ENCODE measurements at regions not wholly inside any gene's neighbourhood (a gene's known extent, or its start where the extent isn't known, plus 50 kb on each side); places are given as distances from the start of the nearest gene placed in this dataset.
A peak's percentile ranks its signal among the peaks of the same experiment; 100 is the strongest.

- in situ Hi-C loops (cut with HindIII; ENCODE audit: low pct_unique_long_range_greater_than_20kb, low sequenced_read_pairs) = no loop called here
- no peak for DNase-seq (ENCODE audit: low read depth, low spot score)
Measured at GRCh38 chr10:131702531-131703356, 198.1 kb upstream of the PPP2R2D start.

GRCh38 chr10:131703541-131703940 lies 197.3 kb upstream of the PPP2R2D start:
- in situ Hi-C loops (cut with HindIII; ENCODE audit: low pct_unique_long_range_greater_than_20kb, low sequenced_read_pairs) = no loop called here
- no peak for DNase-seq (ENCODE audit: low read depth, low spot score)

- in situ Hi-C loops (cut with HindIII; ENCODE audit: low pct_unique_long_range_greater_than_20kb, low sequenced_read_pairs) = no loop called here
Measured at GRCh38 chr10:131703941-131704340, 196.9 kb upstream of the PPP2R2D start.

GRCh38 chr10:131706476-131706875 lies 194.3 kb upstream of the PPP2R2D start:
- no peak for DNase-seq (ENCODE audit: low read depth, low spot score)
- in situ Hi-C loops (cut with HindIII; ENCODE audit: low pct_unique_long_range_greater_than_20kb, low sequenced_read_pairs) = no loop called here

More at GRCh38 chr10:131703941-131704340, 196.9 kb upstream of the PPP2R2D start:
- DNase-seq (ENCODE audit: low read depth, low spot score) = no peak

- in situ Hi-C loops (cut with HindIII; ENCODE audit: low pct_unique_long_range_greater_than_20kb, low sequenced_read_pairs) = no loop called here
Measured at GRCh38 chr10:131706952-131707351, 193.9 kb upstream of the PPP2R2D start.

GRCh38 chr10:131708225-131708880 lies 192.5 kb upstream of the PPP2R2D start:
- DNase-seq (ENCODE audit: low read depth, low spot score) = no peak
- in situ Hi-C loops (cut with HindIII; ENCODE audit: low pct_unique_long_range_greater_than_20kb, low sequenced_read_pairs) = no loop called here

More at GRCh38 chr10:131706952-131707351, 193.9 kb upstream of the PPP2R2D start:
- DNase-seq (ENCODE audit: low read depth, low spot score) = no peak

GRCh38 chr10:131710142-131710861 lies 190.5 kb upstream of the PPP2R2D start:
- DNase-seq (ENCODE audit: low read depth, low spot score) = no peak
- in situ Hi-C loops (cut with HindIII; ENCODE audit: low pct_unique_long_range_greater_than_20kb, low sequenced_read_pairs) = no loop called here

GRCh38 chr10:131722121-131722520 lies 178.7 kb upstream of the PPP2R2D start:
- DNase-seq (ENCODE audit: low read depth, low spot score) = no peak

GRCh38 chr10:131722525-131723264 lies 178.1 kb upstream of the PPP2R2D start:
- no peak for DNase-seq (ENCODE audit: low read depth, low spot score)

More at GRCh38 chr10:131722121-131722520, 178.7 kb upstream of the PPP2R2D start:
- in situ Hi-C loops (cut with HindIII; ENCODE audit: low pct_unique_long_range_greater_than_20kb, low sequenced_read_pairs) = no loop called here

GRCh38 chr10:131723297-131724168 lies 177.3 kb upstream of the PPP2R2D start:
- no peak for DNase-seq (ENCODE audit: low read depth, low spot score)
- in situ Hi-C loops (cut with HindIII; ENCODE audit: low pct_unique_long_range_greater_than_20kb, low sequenced_read_pairs) = no loop called here

More at GRCh38 chr10:131722525-131723264, 178.1 kb upstream of the PPP2R2D start:
- in situ Hi-C loops (cut with HindIII; ENCODE audit: low pct_unique_long_range_greater_than_20kb, low sequenced_read_pairs) = no loop called here

GRCh38 chr10:131724169-131724545 lies 176.7 kb upstream of the PPP2R2D start:
- in situ Hi-C loops (cut with HindIII; ENCODE audit: low pct_unique_long_range_greater_than_20kb, low sequenced_read_pairs) = no loop called here
- DNase-seq (ENCODE audit: low read depth, low spot score) = no peak

- in situ Hi-C loops (cut with HindIII; ENCODE audit: low pct_unique_long_range_greater_than_20kb, low sequenced_read_pairs) = no loop called here
- DNase-seq (ENCODE audit: low read depth, low spot score) = no peak
Measured at GRCh38 chr10:131724891-131725580, 175.8 kb upstream of the PPP2R2D start.

- no peak for DNase-seq (ENCODE audit: low read depth, low spot score)
- in situ Hi-C loops (cut with HindIII; ENCODE audit: low pct_unique_long_range_greater_than_20kb, low sequenced_read_pairs) = no loop called here
Measured at GRCh38 chr10:131725581-131726069, 175.2 kb upstream of the PPP2R2D start.

GRCh38 chr10:131726076-131726880 lies 174.5 kb upstream of the PPP2R2D start:
- DNase-seq (ENCODE audit: low read depth, low spot score) = peak; percentile 2
- in situ Hi-C loops (cut with HindIII; ENCODE audit: low pct_unique_long_range_greater_than_20kb, low sequenced_read_pairs) = no loop called here

GRCh38 chr10:131726967-131727366 lies 173.8 kb upstream of the PPP2R2D start:
- DNase-seq (ENCODE audit: low read depth, low spot score) = no peak
- in situ Hi-C loops (cut with HindIII; ENCODE audit: low pct_unique_long_range_greater_than_20kb, low sequenced_read_pairs) = no loop called here
